ENCODE measurements at regions not wholly inside any gene's neighbourhood (a gene's known extent, or its start where the extent isn't known, plus 50 kb on each side); places are given as distances from the start of the nearest gene placed in this dataset.
A peak's percentile ranks its signal among the peaks of the same experiment; 100 is the strongest.

- Histone ChIP-seq H3K4me3 (no peak overlapping the region), H3K27me3 (ENCODE audit: low read depth) (no peaks in the 10 kb centered on the region), H3K9me3 (no peaks in the 10 kb centered on the region), H3K36me3 (replicated peaks) (no peaks in the 10 kb centered on the region), H3K4me1 (peaks cover 29% of the 10 kb centered on the region)
- in situ Hi-C loops (cut with MboI; ENCODE audit: low sequenced_read_pairs), result no loop called here
- peak; percentile 29 to 51 for DNase-seq (ENCODE audit: low spot score in 2 of 2)
These were observed 1261.9 kb upstream of the CITED2 start for GRCh38 chr6:140636271-140636907.

- H3K36me3 ChIP-seq (replicated peaks), result no peaks in the 10 kb centered on the region
- H3K4me3 ChIP-seq, result no peak overlapping the region
- peaks cover 11% of the 10 kb centered on the region for H3K9me3 ChIP-seq
- in situ Hi-C loops (cut with MboI; ENCODE audit: low sequenced_read_pairs), result no loop called here
- DNase-seq (ENCODE audit: low spot score in 2 of 2), result no peak
- no peaks in the 10 kb centered on the region for H3K4me1 ChIP-seq
- H3K27me3 ChIP-seq (ENCODE audit: low read depth), result no peaks in the 10 kb centered on the region
These were observed 1252.6 kb upstream of the CITED2 start for GRCh38 chr6:140627002-140627401.

GRCh38 chr6:140623498-140623897, 1249.0 kb upstream of the CITED2 start:
- no peak for DNase-seq (ENCODE audit: low spot score in 2 of 2)
- Histone ChIP-seq H3K9me3 (peaks cover 11% of the 10 kb centered on the region), H3K36me3 (replicated peaks) (no peaks in the 10 kb centered on the region), H3K4me1 (no peaks in the 10 kb centered on the region), H3K4me3 (no peak overlapping the region), H3K27me3 (ENCODE audit: low read depth) (no peaks in the 10 kb centered on the region)
- in situ Hi-C loops (cut with MboI; ENCODE audit: low sequenced_read_pairs), result no loop called here

- Histone ChIP-seq H3K36me3 (replicated peaks) (no peaks in the 10 kb centered on the region), H3K4me1 (no peaks in the 10 kb centered on the region), H3K9me3 (no peaks in the 10 kb centered on the region), H3K4me3 (no peak overlapping the region), H3K27me3 (ENCODE audit: low read depth) (no peaks in the 10 kb centered on the region)
- in situ Hi-C loops (cut with MboI; ENCODE audit: low sequenced_read_pairs), result no loop called here
- no peak for DNase-seq (ENCODE audit: low spot score in 2 of 2)
These were observed 1246.0 kb upstream of the CITED2 start for GRCh38 chr6:140620496-140620895.

- Histone ChIP-seq H3K4me3 (peak overlapping the region; percentile 16), H3K4me1 (peaks cover 28% of the 10 kb centered on the region), H3K9me3 (no peaks in the 10 kb centered on the region), H3K27me3 (ENCODE audit: low read depth) (no peaks in the 10 kb centered on the region), H3K36me3 (replicated peaks) (no peaks in the 10 kb centered on the region)
- DNase-seq (ENCODE audit: low spot score in 2 of 2), result peak; percentile 64 to 81
- in situ Hi-C loops (cut with MboI; ENCODE audit: low sequenced_read_pairs), result no loop called here
These were observed 1235.5 kb upstream of the CITED2 start for GRCh38 chr6:140609956-140610355.

GRCh38 chr6:140609321-140609720, 1234.9 kb upstream of the CITED2 start:
- in situ Hi-C loops (cut with MboI; ENCODE audit: low sequenced_read_pairs), result no loop called here
- DNase-seq (ENCODE audit: low spot score in 2 of 2), result peak in 1 of 2 experiments; percentile 95
- no peaks in the 10 kb centered on the region for H3K36me3 ChIP-seq (replicated peaks)
- H3K9me3 ChIP-seq, result no peaks in the 10 kb centered on the region
- H3K4me3 ChIP-seq, result no peak overlapping the region
- peaks cover 28% of the 10 kb centered on the region for H3K4me1 ChIP-seq
- no peaks in the 10 kb centered on the region for H3K27me3 ChIP-seq (ENCODE audit: low read depth)

- no peak for DNase-seq (ENCODE audit: low spot score in 2 of 2)
- Histone ChIP-seq H3K4me3 (no peak overlapping the region), H3K9me3 (no peaks in the 10 kb centered on the region), H3K27me3 (ENCODE audit: low read depth) (no peaks in the 10 kb centered on the region), H3K36me3 (replicated peaks) (no peaks in the 10 kb centered on the region), H3K4me1 (peaks cover 36% of the 10 kb centered on the region)
- in situ Hi-C loops (cut with MboI; ENCODE audit: low sequenced_read_pairs), result no loop called here
These were observed 1230.3 kb upstream of the CITED2 start for GRCh38 chr6:140604786-140605185.

GRCh38 chr6:140602431-140603248, 1228.2 kb upstream of the CITED2 start:
- Histone ChIP-seq H3K4me3 (no peak overlapping the region), H3K27me3 (ENCODE audit: low read depth) (no peaks in the 10 kb centered on the region), H3K4me1 (peaks cover 24% of the 10 kb centered on the region), H3K36me3 (replicated peaks) (no peaks in the 10 kb centered on the region), H3K9me3 (no peaks in the 10 kb centered on the region)
- no peak for DNase-seq (ENCODE audit: low spot score in 2 of 2)
- in situ Hi-C loops (cut with MboI; ENCODE audit: low sequenced_read_pairs), result no loop called here

GRCh38 chr6:140601021-140601808, 1226.8 kb upstream of the CITED2 start:
- Histone ChIP-seq H3K4me3 (no peak overlapping the region), H3K9me3 (no peaks in the 10 kb centered on the region), H3K27me3 (ENCODE audit: low read depth) (no peaks in the 10 kb centered on the region), H3K36me3 (replicated peaks) (no peaks in the 10 kb centered on the region), H3K4me1 (peaks cover 31% of the 10 kb centered on the region)
- no peak for DNase-seq (ENCODE audit: low spot score in 2 of 2)
- in situ Hi-C loops (cut with MboI; ENCODE audit: low sequenced_read_pairs), result no loop called here

- Histone ChIP-seq H3K27me3 (ENCODE audit: low read depth) (no peaks in the 10 kb centered on the region), H3K9me3 (no peaks in the 10 kb centered on the region), H3K36me3 (replicated peaks) (no peaks in the 10 kb centered on the region), H3K4me3 (no peak overlapping the region), H3K4me1 (peaks cover 31% of the 10 kb centered on the region)
- in situ Hi-C loops (cut with MboI; ENCODE audit: low sequenced_read_pairs), result no loop called here
- no peak for DNase-seq (ENCODE audit: low spot score in 2 of 2)
These were observed 1225.5 kb upstream of the CITED2 start for GRCh38 chr6:140599916-140600315.

- no peaks in the 10 kb centered on the region for H3K27me3 ChIP-seq (ENCODE audit: low read depth)
- H3K36me3 ChIP-seq (replicated peaks), result no peaks in the 10 kb centered on the region
- DNase-seq (ENCODE audit: low spot score in 2 of 2), result no peak
- peaks cover 37% of the 10 kb centered on the region for H3K4me1 ChIP-seq
- H3K9me3 ChIP-seq, result peaks cover 7% of the 10 kb centered on the region
- in situ Hi-C loops (cut with MboI; ENCODE audit: low sequenced_read_pairs), result no loop called here
- H3K4me3 ChIP-seq, result no peak overlapping the region
These were observed 1222.7 kb upstream of the CITED2 start for GRCh38 chr6:140597181-140597580.

- Histone ChIP-seq H3K4me3 (no peak overlapping the region), H3K9me3 (peaks cover 7% of the 10 kb centered on the region), H3K36me3 (replicated peaks) (no peaks in the 10 kb centered on the region), H3K4me1 (peaks cover 19% of the 10 kb centered on the region), H3K27me3 (ENCODE audit: low read depth) (no peaks in the 10 kb centered on the region)
- DNase-seq (ENCODE audit: low spot score in 2 of 2), result no peak
- in situ Hi-C loops (cut with MboI; ENCODE audit: low sequenced_read_pairs), result no loop called here
These were observed 1220.3 kb upstream of the CITED2 start for GRCh38 chr6:140594806-140595128.

- no peaks in the 10 kb centered on the region for H3K27me3 ChIP-seq (ENCODE audit: low read depth)
- H3K4me3 ChIP-seq, result no peak overlapping the region
- H3K9me3 ChIP-seq, result peaks cover 7% of the 10 kb centered on the region
- H3K36me3 ChIP-seq (replicated peaks), result no peaks in the 10 kb centered on the region
- H3K4me1 ChIP-seq, result peaks cover 14% of the 10 kb centered on the region
- DNase-seq (ENCODE audit: low spot score in 2 of 2), result no peak
- in situ Hi-C loops (cut with MboI; ENCODE audit: low sequenced_read_pairs), result no loop called here
These were observed 1218.4 kb upstream of the CITED2 start for GRCh38 chr6:140592877-140593276.

GRCh38 chr6:140590641-140591040, 1216.2 kb upstream of the CITED2 start:
- DNase-seq (ENCODE audit: low spot score in 2 of 2), result no peak
- Histone ChIP-seq H3K4me1 (peaks cover 6% of the 10 kb centered on the region; the same call in 1 of the 2 replicates), H3K9me3 (peaks cover 7% of the 10 kb centered on the region), H3K36me3 (replicated peaks) (no peaks in the 10 kb centered on the region), H3K27me3 (ENCODE audit: low read depth) (no peaks in the 10 kb centered on the region), H3K4me3 (no peak overlapping the region)
- in situ Hi-C loops (cut with MboI; ENCODE audit: low sequenced_read_pairs), result no loop called here
